Keratinocyte (primary cell): ENCODE measurements at regions not wholly inside any gene's neighbourhood (a gene's known extent, or its start where the extent isn't known, plus 50 kb on each side); places are given as distances from the start of the nearest gene placed in this dataset.

Source experiments
- DNase-seq: peaks from one replicate; pipeline ENCODE4 v3.0.0-alpha.2; 2011; ENCODE audit warnings: low read depth, missing footprints, low spot score
- FAIRE-seq: peaks from 2 replicates; lab custom pipeline; 2011; peaks lifted over from hg19 to GRCh38; lab: Jason Lieb, UNC
- H2AFZ ChIP-seq: 2 replicates; pipeline ENCODE4 v1.6.0; 2012; ENCODE audit warnings: low read length, control low read depth, inconsistent platforms; ENCODE audit not compliant: control insufficient read depth
- H3K27ac ChIP-seq: 2 replicates; pipeline ENCODE4 v1.5.1; 2011; ENCODE audit warnings: low read length; ENCODE audit not compliant: control insufficient read depth, insufficient read depth
- H3K27me3 ChIP-seq: 3 replicates; pipeline ENCODE4 v1.6.0; 2011; ENCODE audit warnings: low read length; ENCODE audit not compliant: control insufficient read depth, insufficient read depth; ENCODE audit errors: extremely low read depth
- H3K36me3 ChIP-seq, 2 experiments: 2 replicates in 1 of 2; 3 replicates in 1 of 2; pipeline ENCODE4 v1.5.1; 2011; ENCODE audit warnings: low read length in 2 of 2, mild to moderate bottlenecking in 1 of 2; ENCODE audit not compliant: control insufficient read depth in 2 of 2, insufficient read depth in 2 of 2; ENCODE audit errors: extremely low read depth in 1 of 2
- H3K4me1 ChIP-seq: 3 replicates; pipeline ENCODE4 v1.5.1; 2011; ENCODE audit warnings: low read length; ENCODE audit not compliant: control insufficient read depth, insufficient read depth; ENCODE audit errors: extremely low read depth
- H3K4me2 ChIP-seq: 3 replicates; pipeline ENCODE4 v1.6.0; 2011; ENCODE audit warnings: low read depth, low read length; ENCODE audit not compliant: control insufficient read depth, insufficient read depth; ENCODE audit errors: extremely low read depth
- H3K4me3 ChIP-seq, 3 experiments: fragments of 200-600 bp in 1 of 3; sonication (generic) in 1 of 3; 2 replicates in 2 of 3; 3 replicates in 1 of 3; pipeline ENCODE4 v1.5.1; 2011 to 2016; ENCODE audit warnings: low read length in 3 of 3, mild to moderate bottlenecking in 3 of 3, control low read depth in 2 of 3, inconsistent platforms in 1 of 3, low read depth in 1 of 3, mixed read lengths in 1 of 3, mixed run types in 1 of 3, moderate library complexity in 1 of 3; ENCODE audit not compliant: control insufficient read depth in 2 of 3, insufficient read depth in 2 of 3; ENCODE audit errors: extremely low read depth in 1 of 3
- H3K79me2 ChIP-seq: 2 replicates; pipeline ENCODE4 v1.6.0; 2012; ENCODE audit warnings: low read length; ENCODE audit not compliant: control insufficient read depth, insufficient read depth
- H3K9ac ChIP-seq: 3 replicates; pipeline ENCODE4 v1.6.0; 2011; ENCODE audit warnings: low read length; ENCODE audit not compliant: control insufficient read depth, insufficient read depth; ENCODE audit errors: extremely low read depth
- H3K9me1 ChIP-seq: 3 replicates; pipeline ENCODE4 v1.6.0; 2011; ENCODE audit warnings: low read length; ENCODE audit not compliant: control insufficient read depth, insufficient read depth; ENCODE audit errors: extremely low read depth
- H3K9me3 ChIP-seq: 2 replicates; pipeline ENCODE4 v1.5.1; 2012; ENCODE audit warnings: low read depth, low read length; ENCODE audit not compliant: control insufficient read depth
- H4K20me1 ChIP-seq: 3 replicates; pipeline ENCODE4 v1.6.0; 2011; ENCODE audit warnings: low read length; ENCODE audit not compliant: control insufficient read depth, insufficient read depth; ENCODE audit errors: extremely low read depth
- CTCF ChIP-seq, 3 experiments: IDR thresholded peaks in 1 of 3; conservative IDR thresholded peaks in 1 of 3; optimal IDR thresholded peaks in 1 of 3; 2 replicates in 2 of 3; 3 replicates in 1 of 3; pipeline versions ENCODE3 to v1.5.1; 2011; ENCODE audit warnings: low read length in 3 of 3, mild to moderate bottlenecking in 3 of 3, moderate library complexity in 2 of 3, control low read depth in 1 of 3, inconsistent platforms in 1 of 3; ENCODE audit not compliant: insufficient read depth in 2 of 3; ENCODE audit errors: extremely low read depth in 1 of 3
- EZH2 ChIP-seq: IDR thresholded peaks from one replicate; pipeline ENCODE4 v1.6.1; 2012; ENCODE audit warnings: inconsistent platforms, mild to moderate bottlenecking, low read length, moderate library complexity
- dilution Hi-C: fragments of 300-500 bp; cut with MboI; formaldehyde crosslinking; loops from one replicate; pipeline ENCODE4 v1.7.0; 2020; ENCODE audit warnings: low sequenced_read_pairs; ENCODE audit not compliant: extremely low pct_ligation_motif_present

- dilution Hi-C loops = no loop called here
- no peak overlapping the region for H3K4me2 ChIP-seq
- H3K27ac ChIP-seq = no peak overlapping the region
- H3K79me2 ChIP-seq = no peaks in the 10 kb centered on the region
- no peaks in the 10 kb centered on the region for H4K20me1 ChIP-seq
- H3K4me3 ChIP-seq = no peak overlapping the region
- no peaks in the 10 kb centered on the region for H3K27me3 ChIP-seq
- FAIRE-seq (no peak), DNase-seq (no peak)
- H3K9ac ChIP-seq = no peak overlapping the region
- no peaks in the 10 kb centered on the region for H3K9me1 ChIP-seq
- TF ChIP-seq EZH2 (no peak), CTCF (optimal IDR thresholded peaks at IDR 0.05 in 1 of 3, IDR thresholded peaks at IDR 0.05 in 1 of 3, conservative IDR thresholded peaks at IDR 0.05 in 1 of 3; ENCODE audit: extremely low read depth in 1 of 3, insufficient read depth in 2 of 3, low read length in 3 of 3) (no peak)
- H2AFZ ChIP-seq = no peak overlapping the region
- no peaks in the 10 kb centered on the region for H3K36me3 ChIP-seq
- H3K4me1 ChIP-seq = no peaks in the 10 kb centered on the region
- H3K9me3 ChIP-seq = no peaks in the 10 kb centered on the region
These were observed 457.8 kb downstream of the EIPR1 start for GRCh38 chr2:2919574-2920365.

- dilution Hi-C loops = no loop called here
- no peaks in the 10 kb centered on the region for H3K79me2 ChIP-seq
- TF ChIP-seq CTCF (optimal IDR thresholded peaks at IDR 0.05 in 1 of 3, IDR thresholded peaks at IDR 0.05 in 1 of 3, conservative IDR thresholded peaks at IDR 0.05 in 1 of 3; ENCODE audit: extremely low read depth in 1 of 3, insufficient read depth in 2 of 3, low read length in 3 of 3) (no peak), EZH2 (no peak)
- H3K36me3 ChIP-seq = no peaks in the 10 kb centered on the region
- H3K4me1 ChIP-seq = no peaks in the 10 kb centered on the region
- no peak overlapping the region for H3K9ac ChIP-seq
- H3K4me2 ChIP-seq = no peak overlapping the region
- no peaks in the 10 kb centered on the region for H3K9me1 ChIP-seq
- H4K20me1 ChIP-seq = no peaks in the 10 kb centered on the region
- DNase-seq = no peak
- no peak overlapping the region for H2AFZ ChIP-seq
- no peak overlapping the region for H3K27ac ChIP-seq
- H3K9me3 ChIP-seq = no peaks in the 10 kb centered on the region
- no peak overlapping the region for H3K4me3 ChIP-seq
- FAIRE-seq = no peak
- H3K27me3 ChIP-seq = no peaks in the 10 kb centered on the region
These were observed 458.6 kb downstream of the EIPR1 start for GRCh38 chr2:2919026-2919425.
